ENCODE measurements at regions not wholly inside any gene's neighbourhood (a gene's known extent, or its start where the extent isn't known, plus 50 kb on each side); places are given as distances from the start of the nearest gene placed in this dataset.
A peak's percentile ranks its signal among the peaks of the same experiment; 100 is the strongest.

GRCh38 chr16:85232369-85233142 lies 120.3 kb upstream of the CIBAR2 start:
- ChIA-PET POLR2A (no interaction called here), CTCF (interaction anchor here (0.6 to 2.0 kb wide), 3 partner anchors 21 to 118 kb away, joined by 3 to 6 read pairs (median 4); no protein-coding TSS in a partner anchor)
- no peak for DNase-seq (ENCODE audit: low read depth)
- TF ChIP-seq CTCF (IDR thresholded peaks at IDR 0.05; ENCODE audit: insufficient read depth, low read depth, low read length): no peak
- H3K4me3 ChIP-seq (ENCODE audit: low read depth, low read length): no peak overlapping the region
- H3K36me3 ChIP-seq (ENCODE audit: control insufficient read depth, insufficient read depth, low read length): no peaks in the 10 kb centered on the region
- no peaks in the 10 kb centered on the region for H3K27me3 ChIP-seq (ENCODE audit: control insufficient read depth, insufficient read depth, low read length)

DNA sequence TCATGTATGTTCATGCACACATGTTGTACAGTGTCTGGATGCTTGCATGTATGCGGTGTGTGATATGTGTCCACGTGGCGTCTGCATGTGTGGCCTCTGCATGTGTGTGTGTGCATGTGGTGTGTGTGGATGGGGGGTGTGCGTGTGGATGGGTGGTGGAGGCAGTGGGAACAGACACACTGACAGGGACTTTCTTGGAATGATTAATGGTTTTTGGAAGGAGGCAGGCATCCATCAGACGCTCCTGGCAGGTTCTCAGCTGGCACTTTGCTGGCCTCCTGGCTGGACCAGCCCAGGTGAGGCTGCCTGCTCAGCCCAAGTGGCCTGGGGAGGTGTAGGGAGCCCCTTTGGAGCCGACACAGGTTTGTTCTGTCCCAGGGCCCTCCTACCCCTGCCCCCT lies 121.2 kb upstream of the CIBAR2 start:
- no peak for TF ChIP-seq CTCF (IDR thresholded peaks at IDR 0.05; ENCODE audit: insufficient read depth, low read depth, low read length)
- Histone ChIP-seq H3K27me3 (ENCODE audit: control insufficient read depth, insufficient read depth, low read length) (no peaks in the 10 kb centered on the region), H3K4me3 (ENCODE audit: low read depth, low read length) (no peak overlapping the region), H3K36me3 (ENCODE audit: control insufficient read depth, insufficient read depth, low read length) (no peaks in the 10 kb centered on the region)
- ChIA-PET CTCF (no interaction called here), POLR2A (no interaction called here)
- DNase-seq (ENCODE audit: low read depth): no peak

GRCh38 chr16:85234310-85235204 lies 122.3 kb upstream of the CIBAR2 start:
- ChIA-PET CTCF (interaction anchor here (1.6 to 3.9 kb wide), 3 partner anchors 11 to 35 kb away, joined by 5 to 11 read pairs (median 10); no protein-coding TSS in a partner anchor), POLR2A (interaction anchor here (0.7 kb wide), 1 partner anchor 18 kb away, joined by 3 read pairs; no protein-coding TSS in a partner anchor)
- H3K4me3 ChIP-seq (ENCODE audit: low read depth, low read length): peak overlapping the region; percentile 41
- TF ChIP-seq CTCF (IDR thresholded peaks at IDR 0.05; ENCODE audit: insufficient read depth, low read depth, low read length): 0 out of 2 replicates have a peak, but pooled peaks have one; percentile 9
- H3K36me3 ChIP-seq (ENCODE audit: control insufficient read depth, insufficient read depth, low read length): no peaks in the 10 kb centered on the region
- H3K27me3 ChIP-seq (ENCODE audit: control insufficient read depth, insufficient read depth, low read length): no peaks in the 10 kb centered on the region
- DNase-seq (ENCODE audit: low read depth): no peak

- peak overlapping the region; percentile 41 for H3K4me3 ChIP-seq (ENCODE audit: low read depth, low read length)
- ChIA-PET CTCF (interaction anchor here (0.6 to 3.9 kb wide), 7 partner anchors 9 to 248 kb away, joined by 3 to 11 read pairs (median 4); no protein-coding TSS in a partner anchor), POLR2A (interaction anchor here (0.6 to 0.7 kb wide), 3 partner anchors 13 to 1965 kb away, joined by 3 to 4 read pairs (median 3); no protein-coding TSS in a partner anchor)
- DNase-seq (ENCODE audit: low read depth): no peak
- H3K36me3 ChIP-seq (ENCODE audit: control insufficient read depth, insufficient read depth, low read length): no peaks in the 10 kb centered on the region
- H3K27me3 ChIP-seq (ENCODE audit: control insufficient read depth, insufficient read depth, low read length): no peaks in the 10 kb centered on the region
- TF ChIP-seq CTCF (IDR thresholded peaks at IDR 0.05; ENCODE audit: insufficient read depth, low read depth, low read length): no peak
Observed at GRCh38 chr16:85235991-85236817, 123.9 kb upstream of the CIBAR2 start.

Measured in BJ (cell line).